ENCODE measurements at regions not wholly inside any gene's neighbourhood (a gene's known extent, or its start where the extent isn't known, plus 50 kb on each side); places are given as distances from the start of the nearest gene placed in this dataset.

DNA sequence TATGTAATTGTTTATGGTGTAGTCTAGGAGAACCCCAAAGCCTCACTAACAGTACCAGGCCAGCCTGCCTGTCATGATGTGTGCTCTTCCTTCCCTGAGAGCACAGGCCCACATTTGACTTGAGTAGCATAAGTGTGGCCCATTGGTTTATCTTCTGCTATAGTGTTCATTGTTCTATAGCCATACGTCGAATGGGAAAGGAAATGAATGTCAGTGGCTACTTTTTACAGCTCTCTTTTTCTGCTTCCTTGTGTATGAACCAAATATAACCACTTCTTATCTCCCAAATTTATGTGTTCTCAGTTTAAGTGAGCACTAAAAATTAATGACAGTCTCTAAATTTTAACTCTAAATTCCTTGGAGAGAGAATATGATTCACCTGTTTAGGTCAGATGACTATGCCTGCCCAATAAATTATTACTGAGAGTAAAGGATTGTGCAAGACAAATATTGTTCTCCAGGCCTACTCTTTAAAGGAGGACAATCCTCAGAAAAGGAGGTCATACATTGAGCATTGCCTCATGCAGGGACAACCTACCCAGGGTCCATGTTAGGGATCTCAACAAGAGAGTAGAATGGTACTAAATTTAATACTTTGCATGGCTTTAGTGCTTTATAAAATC, 222.9 kb upstream of the ARHGAP20 start:
- DNase-seq: no peak

GRCh38 chr11:110929129-110929528, 216.9 kb upstream of the ARHGAP20 start:
- Histone ChIP-seq H3K9me3 (no peaks in the 10 kb centered on the region), H3K4me3 (no peak overlapping the region), H3K36me3 (no peaks in the 10 kb centered on the region), H3K27ac (no peak overlapping the region), H3K4me1 (no peaks in the 10 kb centered on the region), H3K27me3 (no peaks in the 10 kb centered on the region)
- ATAC-seq (ENCODE audit: low FRiP score in 2 of 2) (no peak), DNase-seq (no peak)
- WGBS, 2 donors: 0 to 45% methylated on average over 1 of the region's 1 CpG
- no peak for TF ChIP-seq POLR2AphosphoS5 (IDR thresholded peaks at IDR 0.05)
- TF ChIP-seq POLR2A (IDR thresholded peaks at IDR 0.05): no peak
- no peak for TF ChIP-seq EP300 (IDR thresholded peaks at IDR 0.05)
- TF ChIP-seq, protein P1, sequence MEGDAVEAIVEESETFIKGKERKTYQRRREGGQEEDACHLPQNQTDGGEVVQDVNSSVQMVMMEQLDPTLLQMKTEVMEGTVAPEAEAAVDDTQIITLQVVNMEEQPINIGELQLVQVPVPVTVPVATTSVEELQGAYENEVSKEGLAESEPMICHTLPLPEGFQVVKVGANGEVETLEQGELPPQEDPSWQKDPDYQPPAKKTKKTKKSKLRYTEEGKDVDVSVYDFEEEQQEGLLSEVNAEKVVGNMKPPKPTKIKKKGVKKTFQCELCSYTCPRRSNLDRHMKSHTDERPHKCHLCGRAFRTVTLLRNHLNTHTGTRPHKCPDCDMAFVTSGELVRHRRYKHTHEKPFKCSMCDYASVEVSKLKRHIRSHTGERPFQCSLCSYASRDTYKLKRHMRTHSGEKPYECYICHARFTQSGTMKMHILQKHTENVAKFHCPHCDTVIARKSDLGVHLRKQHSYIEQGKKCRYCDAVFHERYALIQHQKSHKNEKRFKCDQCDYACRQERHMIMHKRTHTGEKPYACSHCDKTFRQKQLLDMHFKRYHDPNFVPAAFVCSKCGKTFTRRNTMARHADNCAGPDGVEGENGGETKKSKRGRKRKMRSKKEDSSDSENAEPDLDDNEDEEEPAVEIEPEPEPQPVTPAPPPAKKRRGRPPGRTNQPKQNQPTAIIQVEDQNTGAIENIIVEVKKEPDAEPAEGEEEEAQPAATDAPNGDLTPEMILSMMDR (IDR thresholded peaks at IDR 0.05): no peak

More for the DNA sequence above, 222.9 kb upstream of the ARHGAP20 start:
- Histone ChIP-seq H3K27ac (no peak overlapping the region), H3K36me3 (no peaks in the 10 kb centered on the region), H3K27me3 (no peaks in the 10 kb centered on the region), H3K4me3 (no peak overlapping the region), H3K9me3 (no peaks in the 10 kb centered on the region), H3K4me1 (no peaks in the 10 kb centered on the region)
- TF ChIP-seq POLR2A (IDR thresholded peaks at IDR 0.05) (no peak), POLR2AphosphoS5 (IDR thresholded peaks at IDR 0.05) (no peak), EP300 (IDR thresholded peaks at IDR 0.05) (no peak)
- TF ChIP-seq, protein P1 (IDR thresholded peaks at IDR 0.05): no peak
- ATAC-seq (ENCODE audit: low FRiP score in 2 of 2): no peak
- WGBS, 2 donors: 83% methylated on average over 2 of the region's 2 CpGs

DNA sequence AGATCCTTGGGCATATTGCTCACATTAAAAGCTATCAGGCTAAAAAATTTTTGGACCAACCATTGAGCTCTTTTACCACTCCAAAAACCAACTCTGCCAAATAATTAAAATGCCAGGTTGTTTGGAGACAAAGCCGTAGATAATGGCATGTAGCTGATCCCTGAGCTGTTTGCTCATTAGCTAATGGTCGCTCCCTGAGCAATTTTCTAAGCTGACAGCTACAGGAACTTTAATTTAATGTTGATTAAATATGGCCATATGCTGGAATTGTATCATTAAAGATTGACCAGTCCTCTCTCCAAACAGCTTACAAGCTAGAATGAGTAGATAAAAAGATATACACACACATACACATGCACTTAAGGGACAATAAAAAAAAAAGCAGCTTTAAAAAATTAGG, 216.2 kb upstream of the ARHGAP20 start:
- no peak overlapping the region for H3K27ac ChIP-seq
- H3K4me1 ChIP-seq: no peaks in the 10 kb centered on the region
- no peak for ATAC-seq (ENCODE audit: low FRiP score in 2 of 2)
- H3K4me3 ChIP-seq: no peak overlapping the region
- 84 to 87% methylated on average over 2 of the region's 2 CpGs for WGBS, 2 donors
- H3K36me3 ChIP-seq: no peaks in the 10 kb centered on the region
- TF ChIP-seq EP300 (IDR thresholded peaks at IDR 0.05) (no peak), POLR2A (IDR thresholded peaks at IDR 0.05) (no peak), POLR2AphosphoS5 (IDR thresholded peaks at IDR 0.05) (no peak)
- TF ChIP-seq, protein P1 (IDR thresholded peaks at IDR 0.05): no peak
- H3K9me3 ChIP-seq: no peaks in the 10 kb centered on the region
- H3K27me3 ChIP-seq: no peaks in the 10 kb centered on the region
- DNase-seq: no peak

- peak in 1 of 2 donors; percentile 44 for ATAC-seq (ENCODE audit: low FRiP score in 2 of 2)
- Histone ChIP-seq H3K9me3 (no peaks in the 10 kb centered on the region), H3K4me1 (no peaks in the 10 kb centered on the region), H3K27me3 (no peaks in the 10 kb centered on the region), H3K4me3 (no peak overlapping the region), H3K27ac (peak overlapping the region in 2 of 4 donors; percentile 6 to 19), H3K36me3 (no peaks in the 10 kb centered on the region)
- TF ChIP-seq, protein P1 (IDR thresholded peaks at IDR 0.05): no peak
- TF ChIP-seq EP300 (IDR thresholded peaks at IDR 0.05) (no peak), POLR2AphosphoS5 (IDR thresholded peaks at IDR 0.05) (no peak), POLR2A (IDR thresholded peaks at IDR 0.05) (no peak)
- DNase-seq: no peak
- WGBS, 2 donors: 53 to 69% methylated on average over 3 of the region's 3 CpGs
These were observed 209.7 kb upstream of the ARHGAP20 start for GRCh38 chr11:110921742-110922521.

Data from upper lobe of left lung (tissue), 6 donors.